Heart left ventricle (tissue), 13 donors: ENCODE measurements at regions not wholly inside any gene's neighbourhood (a gene's known extent, or its start where the extent isn't known, plus 50 kb on each side); places are given as distances from the start of the nearest gene placed in this dataset.

ENCODE experiments used
- POLR2A ChIP-seq, 2 donors: fragments of 450-650 bp; IDR thresholded peaks; one replicate each; pipeline ENCODE4 v1.6.1; 2017; ENCODE audit warnings: antibody characterized with exemption in 2 of 2, mild to moderate bottlenecking in 2 of 2, moderate library complexity in 2 of 2
- TF ChIP-seq, protein P1 (sequence below), 12 donors: fragments of 200-600 bp; sonication (generic) in 4 of 12; IDR thresholded peaks; one replicate each; pipeline versions ENCODE4 v1.5.0 to v1.8.0; 2018 to 2022; ENCODE audit warnings: antibody characterized with exemption in 12 of 12, mild to moderate bottlenecking in 5 of 12
- donor health status: ischemic (EF 13 %, LVEDD 7.1; RV severe dilation, severe dysfunction).
- donor health status: DM: no; HTN: yes; CAD: no.
- donor health status: DM: no; HTN: no; CAD: no.
- donor health status: ischemic (EF 25% LVEDD 6.9; RV normal size, moderate dysfunction).
- donor health status: ischemic (EF 25% LVEDD 5.7; RV mildly dilated, moderate dysfunction).
- donor health status: ischemic (EF 35%, LVEDD 5.7; RV mildly dilated, moderate dysfunction).
- donor health status: nonischemic (EF 11% LVEDD 7.7; RV severe dilation, severe dysfunction).
- donor health status: DM: yes; HTN: yes; CAD: no.
- donor health status: PGD.
- donor health status: ischemic (EF 29% LVEDD 5.4; RV normal size, mild dysfunction).
- donor health status: nonischemic (EF 23%, LVEDD 6.1; RV moderate dilation, normal function).

DNA sequence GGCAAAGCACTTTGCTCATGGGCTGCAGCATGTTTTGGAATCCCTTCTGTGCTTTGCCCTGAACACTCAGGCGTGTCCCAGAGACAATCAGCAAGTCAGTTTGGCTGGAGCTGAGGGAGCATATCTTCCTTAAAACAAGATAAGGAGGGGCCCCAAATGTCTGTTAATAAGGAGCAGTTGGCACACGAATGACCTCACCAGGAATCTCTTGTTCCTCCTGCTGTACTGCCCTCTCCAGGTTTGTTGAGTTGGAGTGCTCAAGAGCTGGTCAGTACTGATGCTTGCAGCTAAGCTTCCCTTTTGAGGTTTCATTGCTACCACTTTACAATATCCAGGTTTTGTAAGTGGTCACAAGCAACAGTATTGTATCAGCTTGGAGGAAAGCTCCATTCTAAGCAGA, 101.3 kb upstream of the EGFLAM start:
- TF ChIP-seq, protein P1, sequence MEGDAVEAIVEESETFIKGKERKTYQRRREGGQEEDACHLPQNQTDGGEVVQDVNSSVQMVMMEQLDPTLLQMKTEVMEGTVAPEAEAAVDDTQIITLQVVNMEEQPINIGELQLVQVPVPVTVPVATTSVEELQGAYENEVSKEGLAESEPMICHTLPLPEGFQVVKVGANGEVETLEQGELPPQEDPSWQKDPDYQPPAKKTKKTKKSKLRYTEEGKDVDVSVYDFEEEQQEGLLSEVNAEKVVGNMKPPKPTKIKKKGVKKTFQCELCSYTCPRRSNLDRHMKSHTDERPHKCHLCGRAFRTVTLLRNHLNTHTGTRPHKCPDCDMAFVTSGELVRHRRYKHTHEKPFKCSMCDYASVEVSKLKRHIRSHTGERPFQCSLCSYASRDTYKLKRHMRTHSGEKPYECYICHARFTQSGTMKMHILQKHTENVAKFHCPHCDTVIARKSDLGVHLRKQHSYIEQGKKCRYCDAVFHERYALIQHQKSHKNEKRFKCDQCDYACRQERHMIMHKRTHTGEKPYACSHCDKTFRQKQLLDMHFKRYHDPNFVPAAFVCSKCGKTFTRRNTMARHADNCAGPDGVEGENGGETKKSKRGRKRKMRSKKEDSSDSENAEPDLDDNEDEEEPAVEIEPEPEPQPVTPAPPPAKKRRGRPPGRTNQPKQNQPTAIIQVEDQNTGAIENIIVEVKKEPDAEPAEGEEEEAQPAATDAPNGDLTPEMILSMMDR (IDR thresholded peaks at IDR 0.05) = no peak
- TF ChIP-seq POLR2A (IDR thresholded peaks at IDR 0.05) = no peak
